ENCODE measurements at regions not wholly inside any gene's neighbourhood (a gene's known extent, or its start where the extent isn't known, plus 50 kb on each side); places are given as distances from the start of the nearest gene placed in this dataset.

DNA sequence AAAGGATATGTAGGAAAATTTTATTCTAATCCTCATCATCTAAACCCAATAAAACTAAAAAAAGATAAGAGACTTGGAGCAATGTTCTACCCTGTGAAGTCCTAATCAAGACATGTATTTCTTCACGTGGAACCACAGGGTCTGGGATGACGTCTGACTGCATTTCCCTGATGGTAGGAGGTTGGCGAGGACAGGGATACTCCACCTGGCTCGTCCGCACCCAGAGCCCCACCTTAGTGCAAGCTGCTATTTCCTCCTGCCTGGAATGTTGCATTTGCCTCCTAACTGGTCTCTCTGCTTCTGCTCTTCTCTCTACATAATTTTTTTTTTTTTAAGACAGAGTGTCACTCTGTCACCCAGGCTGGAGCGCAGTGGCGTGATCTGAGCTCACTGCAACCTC lies 57.7 kb upstream of the RASGRP1 start:
- Histone ChIP-seq H3K27me3 (ENCODE audit: control insufficient read depth in 1 of 2, insufficient read depth in 2 of 2, low read length in 2 of 2) (peaks cover 0 to 5% of the 10 kb centered on the region in 2 experiments; a peak in 2 of 5 replicates), H3K79me2 (ENCODE audit: insufficient read depth, low read length) (no peaks in the 10 kb centered on the region), H3K9me3 (ENCODE audit: low read length) (no peaks in the 10 kb centered on the region), H3K9ac (ENCODE audit: insufficient read depth, low read depth, low read length) (no peak overlapping the region), H3K4me1 (ENCODE audit: insufficient read depth, low read length) (no peaks in the 10 kb centered on the region), H4K20me1 (ENCODE audit: insufficient read depth, low read length) (no peaks in the 10 kb centered on the region), H3K4me3 (replicated peaks in 1 of 3; ENCODE audit: insufficient read depth in 1 of 3, low read depth in 2 of 3, low read length in 3 of 3) (no peak overlapping the region), H3K36me3 (replicated peaks in 1 of 2; ENCODE audit: control insufficient read depth in 1 of 2, insufficient read depth in 2 of 2, low read length in 2 of 2) (no peaks in the 10 kb centered on the region), H2AFZ (ENCODE audit: low read length) (no peak overlapping the region), H3K27ac (ENCODE audit: extremely low read length, insufficient read depth, low read length) (no peak overlapping the region), H3K4me2 (ENCODE audit: low read depth, low read length) (no peak overlapping the region)
- CTCF ChIA-PET (ENCODE audit: low intra/inter-chr PET ratio, low total read pairs), result no interaction called here
- FAIRE-seq (no peak), ATAC-seq (no peak), DNase-seq (ENCODE audit: low spot score) (no peak)
- no TSS peak for BruUV-seq (replicated peaks)
- intact Hi-C loops (cut with micrococcal nuclease; ENCODE audit: unreplicated experiment) (no loop called here), in situ Hi-C loops (cut with HindIII; ENCODE audit: extremely low pct_ligation_motif_present, low pct_unique_long_range_greater_than_20kb) (no loop called here)
- 25% methylated on average over 7 of the region's 7 CpGs for WGBS (ENCODE audit: low lambda C conversion rate)
- POLR2A ChIA-PET, result no interaction called here
- TF ChIP-seq ZNF766 (CRISPR knock-in tag; IDR thresholded peaks at IDR 0.05; ENCODE audit: borderline replicate concordance) (no peak), RFXANK (CRISPR knock-in tag; IDR thresholded peaks at IDR 0.05) (no peak), RORA (CRISPR knock-in tag; IDR thresholded peaks at IDR 0.05) (no peak), ZNF512B (CRISPR knock-in tag; IDR thresholded peaks at IDR 0.05; ENCODE audit: borderline replicate concordance) (no peak), THRA (CRISPR knock-in tag; IDR thresholded peaks at IDR 0.05; ENCODE audit: borderline replicate concordance) (no peak), ZNF589 (CRISPR knock-in tag; conservative IDR thresholded peaks at IDR 0.05) (no peak), ZNF530 (CRISPR knock-in tag; IDR thresholded peaks at IDR 0.05; ENCODE audit: low read depth) (no peak), MZF1 (CRISPR knock-in tag; IDR thresholded peaks at IDR 0.05; ENCODE audit: borderline replicate concordance) (no peak), ZNF207 (IDR thresholded peaks at IDR 0.05; ENCODE audit: borderline replicate concordance) (no peak), EP300 (IDR thresholded peaks at IDR 0.05; ENCODE audit: low read depth in 2 of 2, low read length in 2 of 2) (no peak), EP300 (CRISPR knock-in tag; IDR thresholded peaks at IDR 0.05; ENCODE audit: borderline replicate concordance) (no peak), ZNF772 (CRISPR knock-in tag; IDR thresholded peaks at IDR 0.05) (no peak), ARNT (IDR thresholded peaks at IDR 0.05) (no peak), ELF4 (CRISPR knock-in tag; IDR thresholded peaks at IDR 0.05; ENCODE audit: borderline replicate concordance) (no peak)
- TF ChIP-seq, protein P1, sequence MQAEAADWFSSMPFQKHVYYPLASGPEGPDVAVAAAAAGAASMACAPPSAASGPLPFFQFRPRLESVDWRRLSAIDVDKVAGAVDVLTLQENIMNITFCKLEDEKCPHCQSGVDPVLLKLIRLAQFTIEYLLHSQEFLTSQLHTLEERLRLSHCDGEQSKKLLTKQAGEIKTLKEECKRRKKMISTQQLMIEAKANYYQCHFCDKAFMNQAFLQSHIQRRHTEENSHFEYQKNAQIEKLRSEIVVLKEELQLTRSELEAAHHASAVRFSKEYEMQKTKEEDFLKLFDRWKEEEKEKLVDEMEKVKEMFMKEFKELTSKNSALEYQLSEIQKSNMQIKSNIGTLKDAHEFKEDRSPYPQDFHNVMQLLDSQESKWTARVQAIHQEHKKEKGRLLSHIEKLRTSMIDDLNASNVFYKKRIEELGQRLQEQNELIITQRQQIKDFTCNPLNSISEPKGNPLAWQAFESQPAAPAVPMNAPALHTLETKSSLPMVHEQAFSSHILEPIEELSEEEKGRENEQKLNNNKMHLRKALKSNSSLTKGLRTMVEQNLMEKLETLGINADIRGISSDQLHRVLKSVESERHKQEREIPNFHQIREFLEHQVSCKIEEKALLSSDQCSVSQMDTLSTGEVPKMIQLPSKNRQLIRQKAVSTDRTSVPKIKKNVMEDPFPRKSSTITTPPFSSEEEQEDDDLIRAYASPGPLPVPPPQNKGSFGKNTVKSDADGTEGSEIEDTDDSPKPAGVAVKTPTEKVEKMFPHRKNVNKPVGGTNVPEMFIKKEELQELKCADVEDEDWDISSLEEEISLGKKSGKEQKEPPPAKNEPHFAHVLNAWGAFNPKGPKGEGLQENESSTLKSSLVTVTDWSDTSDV (CRISPR knock-in tag; IDR thresholded peaks at IDR 0.05), result no peak
- TF ChIP-seq, protein P2, sequence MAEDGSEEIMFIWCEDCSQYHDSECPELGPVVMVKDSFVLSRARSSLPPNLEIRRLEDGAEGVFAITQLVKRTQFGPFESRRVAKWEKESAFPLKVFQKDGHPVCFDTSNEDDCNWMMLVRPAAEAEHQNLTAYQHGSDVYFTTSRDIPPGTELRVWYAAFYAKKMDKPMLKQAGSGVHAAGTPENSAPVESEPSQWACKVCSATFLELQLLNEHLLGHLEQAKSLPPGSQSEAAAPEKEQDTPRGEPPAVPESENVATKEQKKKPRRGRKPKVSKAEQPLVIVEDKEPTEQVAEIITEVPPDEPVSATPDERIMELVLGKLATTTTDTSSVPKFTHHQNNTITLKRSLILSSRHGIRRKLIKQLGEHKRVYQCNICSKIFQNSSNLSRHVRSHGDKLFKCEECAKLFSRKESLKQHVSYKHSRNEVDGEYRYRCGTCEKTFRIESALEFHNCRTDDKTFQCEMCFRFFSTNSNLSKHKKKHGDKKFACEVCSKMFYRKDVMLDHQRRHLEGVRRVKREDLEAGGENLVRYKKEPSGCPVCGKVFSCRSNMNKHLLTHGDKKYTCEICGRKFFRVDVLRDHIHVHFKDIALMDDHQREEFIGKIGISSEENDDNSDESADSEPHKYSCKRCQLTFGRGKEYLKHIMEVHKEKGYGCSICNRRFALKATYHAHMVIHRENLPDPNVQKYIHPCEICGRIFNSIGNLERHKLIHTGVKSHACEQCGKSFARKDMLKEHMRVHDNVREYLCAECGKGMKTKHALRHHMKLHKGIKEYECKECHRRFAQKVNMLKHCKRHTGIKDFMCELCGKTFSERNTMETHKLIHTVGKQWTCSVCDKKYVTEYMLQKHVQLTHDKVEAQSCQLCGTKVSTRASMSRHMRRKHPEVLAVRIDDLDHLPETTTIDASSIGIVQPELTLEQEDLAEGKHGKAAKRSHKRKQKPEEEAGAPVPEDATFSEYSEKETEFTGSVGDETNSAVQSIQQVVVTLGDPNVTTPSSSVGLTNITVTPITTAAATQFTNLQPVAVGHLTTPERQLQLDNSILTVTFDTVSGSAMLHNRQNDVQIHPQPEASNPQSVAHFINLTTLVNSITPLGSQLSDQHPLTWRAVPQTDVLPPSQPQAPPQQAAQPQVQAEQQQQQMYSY (CRISPR knock-in tag; IDR thresholded peaks at IDR 0.05), result no peak
